ENCODE measurements at regions not wholly inside any gene's neighbourhood (a gene's known extent, or its start where the extent isn't known, plus 50 kb on each side); places are given as distances from the start of the nearest gene placed in this dataset.

GRCh38 chr4:38495446-38495845, 168.6 kb upstream of the KLF3 start:
- H3K4me3 ChIP-seq (ENCODE audit: low read depth, low read length, poor library complexity, severe bottlenecking): no peak overlapping the region
- H3K27ac ChIP-seq (ENCODE audit: low read depth, low read length, poor library complexity, severe bottlenecking): no peak overlapping the region
- no peak overlapping the region for H3K4me2 ChIP-seq (ENCODE audit: low read length)
- ChIA-PET POLR2A (interaction anchor here (0.6 kb wide), 1 partner anchor 883 kb away, joined by 3 read pairs; no protein-coding TSS in a partner anchor), CTCF (ENCODE audit: unreplicated experiment) (no interaction called here)
- no peaks in the 10 kb centered on the region for H3K9me2 ChIP-seq (ENCODE audit: insufficient read depth, low read length)
- no peaks in the 10 kb centered on the region for H3K4me1 ChIP-seq (ENCODE audit: insufficient read depth, low read length, poor library complexity, severe bottlenecking)
- no peak for DNase-seq (ENCODE audit: low spot score)
- no peaks in the 10 kb centered on the region for H3K9me3 ChIP-seq (ENCODE audit: low read length)
- no peak for TF ChIP-seq CTCF (conservative IDR thresholded peaks at IDR 0.05; ENCODE audit: low read length)
- intact Hi-C loops (cut with micrococcal nuclease; ENCODE audit: unreplicated experiment): no loop called here
- no TSS peak for BruUV-seq (replicated peaks)
- no peak overlapping the region for H2AFZ ChIP-seq (ENCODE audit: low read length)
- no peaks in the 10 kb centered on the region for H3K79me2 ChIP-seq (ENCODE audit: insufficient read depth, low read depth, low read length)
- H4K20me1 ChIP-seq (ENCODE audit: insufficient read depth, low read length): no peaks in the 10 kb centered on the region
- H3K36me3 ChIP-seq (ENCODE audit: insufficient read depth, low read length): no peaks in the 10 kb centered on the region

DNA sequence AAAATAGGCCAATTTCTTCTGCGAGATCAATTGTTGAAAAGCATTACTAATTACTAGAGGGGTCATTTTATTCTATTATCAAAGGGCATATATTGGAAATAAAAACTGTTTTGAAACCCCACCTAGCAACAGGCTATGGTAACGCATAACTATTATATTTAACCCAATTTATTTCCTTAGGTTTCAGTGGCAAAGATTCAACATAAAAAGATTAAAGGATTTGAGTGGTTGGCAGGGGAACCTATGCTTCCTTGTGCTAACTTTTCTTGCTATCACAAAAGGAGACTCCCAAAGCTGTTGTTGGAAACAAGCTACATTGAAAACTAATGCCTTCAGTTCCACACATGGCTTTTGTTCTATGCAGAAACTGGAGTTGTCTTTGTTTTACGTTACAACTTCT, 166.9 kb upstream of the KLF3 start:
- no peak for TF ChIP-seq EZH2phosphoT487 (IDR thresholded peaks at IDR 0.05; ENCODE audit: borderline replicate concordance, low read depth, low read length)
- no peak for TF ChIP-seq CTCF (conservative IDR thresholded peaks at IDR 0.05; ENCODE audit: low read length)
- Histone ChIP-seq H2AFZ (ENCODE audit: low read length) (no peak overlapping the region), H3K36me3 (ENCODE audit: insufficient read depth, low read length) (no peaks in the 10 kb centered on the region), H3K9me3 (ENCODE audit: low read length) (no peaks in the 10 kb centered on the region), H3K4me1 (ENCODE audit: insufficient read depth, low read length, poor library complexity, severe bottlenecking) (no peaks in the 10 kb centered on the region), H3K4me3 (ENCODE audit: low read depth, low read length, poor library complexity, severe bottlenecking) (no peak overlapping the region), H3K9me2 (ENCODE audit: insufficient read depth, low read length) (no peaks in the 10 kb centered on the region), H3K27ac (ENCODE audit: low read depth, low read length, poor library complexity, severe bottlenecking) (no peak overlapping the region), H3K79me2 (ENCODE audit: insufficient read depth, low read depth, low read length) (no peaks in the 10 kb centered on the region), H4K20me1 (ENCODE audit: insufficient read depth, low read length) (no peaks in the 10 kb centered on the region), H3K4me2 (ENCODE audit: low read length) (no peak overlapping the region)
- CTCF ChIA-PET (ENCODE audit: unreplicated experiment): no interaction called here
- intact Hi-C loops (cut with micrococcal nuclease; ENCODE audit: unreplicated experiment): no loop called here
- DNase-seq (ENCODE audit: low spot score): no peak
- POLR2A ChIA-PET: no interaction called here
- no TSS peak for BruUV-seq (replicated peaks)

DNA sequence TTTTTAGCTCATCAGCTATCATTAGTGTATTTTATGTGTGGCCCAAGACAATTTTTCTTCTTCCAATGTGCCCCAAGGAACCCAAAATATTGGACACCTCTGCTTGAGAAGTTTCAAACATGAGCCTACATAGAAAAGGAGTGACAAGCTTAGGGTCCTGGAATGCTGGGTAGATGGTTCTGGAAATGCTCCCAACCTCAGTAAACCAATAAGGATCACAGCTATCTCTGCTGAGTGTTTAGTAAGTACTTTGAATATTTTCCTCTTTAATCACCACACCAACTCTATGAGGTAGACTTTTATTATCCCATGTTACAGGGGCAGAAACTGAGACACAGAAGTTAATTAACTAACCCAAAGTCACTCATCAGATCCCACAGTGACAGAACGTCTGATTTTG, 164.9 kb upstream of the KLF3 start:
- no peak overlapping the region for H3K4me3 ChIP-seq (ENCODE audit: low read depth, low read length, poor library complexity, severe bottlenecking)
- H3K9me3 ChIP-seq (ENCODE audit: low read length): no peaks in the 10 kb centered on the region
- ChIA-PET POLR2A (no interaction called here), CTCF (ENCODE audit: unreplicated experiment) (no interaction called here)
- no peak for DNase-seq (ENCODE audit: low spot score)
- H4K20me1 ChIP-seq (ENCODE audit: insufficient read depth, low read length): no peaks in the 10 kb centered on the region
- H3K36me3 ChIP-seq (ENCODE audit: insufficient read depth, low read length): no peaks in the 10 kb centered on the region
- no peaks in the 10 kb centered on the region for H3K9me2 ChIP-seq (ENCODE audit: insufficient read depth, low read length)
- H3K27ac ChIP-seq (ENCODE audit: low read depth, low read length, poor library complexity, severe bottlenecking): no peak overlapping the region
- BruUV-seq (replicated peaks): no TSS peak
- peaks cover 6% of the 10 kb centered on the region for H3K4me1 ChIP-seq (ENCODE audit: insufficient read depth, low read length, poor library complexity, severe bottlenecking)
- H2AFZ ChIP-seq (ENCODE audit: low read length): no peak overlapping the region
- no peak overlapping the region for H3K4me2 ChIP-seq (ENCODE audit: low read length)
- H3K79me2 ChIP-seq (ENCODE audit: insufficient read depth, low read depth, low read length): no peaks in the 10 kb centered on the region
- intact Hi-C loops (cut with micrococcal nuclease; ENCODE audit: unreplicated experiment): no loop called here
- TF ChIP-seq CTCF (conservative IDR thresholded peaks at IDR 0.05; ENCODE audit: low read length) (no peak), EZH2phosphoT487 (IDR thresholded peaks at IDR 0.05; ENCODE audit: borderline replicate concordance, low read depth, low read length) (no peak)

All from OCI-LY7 (cell line).